Esophagus squamous epithelium (tissue), 5 donors: ENCODE measurements at regions not wholly inside any gene's neighbourhood (a gene's known extent, or its start where the extent isn't known, plus 50 kb on each side); places are given as distances from the start of the nearest gene placed in this dataset.

Experiments
- DNase-seq: peaks from one replicate; lab custom pipeline; 2025; lab: John Stamatoyannopoulos, UW
- H3K27ac ChIP-seq, 4 donors: fragments of 200-600 bp; sonication (generic); one replicate each; pipeline ENCODE4 v1.5.1; 2016 to 2019; ENCODE audit warnings: mild to moderate bottlenecking in 1 of 4
- H3K27me3 ChIP-seq, 4 donors: fragments of 200-600 bp; sonication (generic); 1 replicate in 3 of 4; 2 replicates in 1 of 4; pipeline versions ENCODE4 v1.5.1 to v1.6.0; 2017 to 2021; ENCODE audit warnings: antibody characterized with exemption in 1 of 4
- H3K36me3 ChIP-seq, 3 donors: fragments of 200-600 bp; sonication (generic); one replicate each; pipeline ENCODE4 v1.5.1; 2016 to 2019
- H3K4me1 ChIP-seq, 3 donors: fragments of 200-600 bp; sonication (generic); one replicate each; pipeline ENCODE4 v1.5.1; 2017 to 2019
- H3K4me3 ChIP-seq, 4 donors: fragments of 200-600 bp; sonication (generic); 1 replicate in 3 of 4; 2 replicates in 1 of 4; pipeline ENCODE4 v1.5.1; 2016 to 2019; ENCODE audit warnings: mild to moderate bottlenecking in 2 of 4, moderate library complexity in 1 of 4
- H3K9me3 ChIP-seq, 3 donors: fragments of 200-600 bp; sonication (generic); one replicate each; pipeline ENCODE4 v1.5.1; 2016 to 2019
- CTCF ChIP-seq, 6 experiments: fragments of 450-650 bp in 4 of 6; fragments of 200-600 bp in 2 of 6; sonication (generic) in 2 of 6; IDR thresholded peaks; one replicate each; pipeline ENCODE4 v1.5.1; 2016 to 2019; ENCODE audit warnings: antibody characterized with exemption in 6 of 6, mild to moderate bottlenecking in 4 of 6, moderate library complexity in 4 of 6
- POLR2A ChIP-seq, 4 donors: fragments of 450-650 bp; IDR thresholded peaks; one replicate each; pipeline ENCODE4 v1.6.1; 2017; ENCODE audit warnings: antibody characterized with exemption in 4 of 4, mild to moderate bottlenecking in 4 of 4, moderate library complexity in 3 of 4
- WGBS, 2 donors: methylation state at CpG; one replicate each; pipeline ENCODE4 v1.1.5; 2018; 5-methylcytosine and 5-hydroxymethylcytosine counted together
- intact Hi-C: fragments of 100-400 bp; cut with DNase I; formaldehyde crosslinking; loops from one replicate; pipeline ENCODE4 v1.15.0; 2022
- donor health status: DM: yes; HTN: yes; CAD: no.

GRCh38 chr10:20977300-20977699 is 80.2 kb upstream of the NEBL start:
- no peak for TF ChIP-seq CTCF (IDR thresholded peaks at IDR 0.05)
- no peak for TF ChIP-seq POLR2A (IDR thresholded peaks at IDR 0.05)
- Histone ChIP-seq H3K4me1 (no peaks in the 10 kb centered on the region), H3K27me3 (no peaks in the 10 kb centered on the region), H3K36me3 (no peaks in the 10 kb centered on the region), H3K27ac (no peak overlapping the region), H3K9me3 (no peaks in the 10 kb centered on the region), H3K4me3 (no peak overlapping the region)
- DNase-seq: no peak
- intact Hi-C loops: no loop called here
- WGBS, 2 donors: 35 to 67% methylated on average over 5 of the region's 5 CpGs

- Histone ChIP-seq H3K4me1 (no peaks in the 10 kb centered on the region), H3K27ac (no peak overlapping the region), H3K36me3 (no peaks in the 10 kb centered on the region), H3K9me3 (no peaks in the 10 kb centered on the region), H3K4me3 (no peak overlapping the region), H3K27me3 (no peaks in the 10 kb centered on the region)
- intact Hi-C loops: no loop called here
- TF ChIP-seq CTCF (IDR thresholded peaks at IDR 0.05) (no peak), POLR2A (IDR thresholded peaks at IDR 0.05) (no peak)
- 32 to 65% methylated on average over 3 of the region's 3 CpGs for WGBS, 2 donors
- no peak for DNase-seq
Observed at GRCh38 chr10:20976891-20977290, 79.8 kb upstream of the NEBL start.

GRCh38 chr10:20976390-20976789 is 79.3 kb upstream of the NEBL start:
- intact Hi-C loops: no loop called here
- no peaks in the 10 kb centered on the region for H3K27me3 ChIP-seq
- DNase-seq: no peak
- no peaks in the 10 kb centered on the region for H3K9me3 ChIP-seq
- no peaks in the 10 kb centered on the region for H3K4me1 ChIP-seq
- H3K36me3 ChIP-seq: no peaks in the 10 kb centered on the region
- 58 to 62% methylated on average over 3 of the region's 3 CpGs for WGBS, 2 donors
- H3K27ac ChIP-seq: no peak overlapping the region
- TF ChIP-seq POLR2A (IDR thresholded peaks at IDR 0.05) (no peak), CTCF (IDR thresholded peaks at IDR 0.05) (no peak)
- H3K4me3 ChIP-seq: no peak overlapping the region

GRCh38 chr10:20975236-20975635 is 78.1 kb upstream of the NEBL start:
- no peak for DNase-seq
- H3K9me3 ChIP-seq: no peaks in the 10 kb centered on the region
- intact Hi-C loops: no loop called here
- WGBS, 2 donors: 69 to 78% methylated on average over 4 of the region's 4 CpGs
- H3K4me1 ChIP-seq: no peaks in the 10 kb centered on the region
- no peak overlapping the region for H3K4me3 ChIP-seq
- no peaks in the 10 kb centered on the region for H3K36me3 ChIP-seq
- TF ChIP-seq CTCF (IDR thresholded peaks at IDR 0.05): no peak
- TF ChIP-seq POLR2A (IDR thresholded peaks at IDR 0.05): no peak
- H3K27me3 ChIP-seq: no peaks in the 10 kb centered on the region
- H3K27ac ChIP-seq: no peak overlapping the region

GRCh38 chr10:20972925-20973324 is 75.8 kb upstream of the NEBL start:
- intact Hi-C loops: no loop called here
- Histone ChIP-seq H3K4me3 (no peak overlapping the region), H3K4me1 (no peaks in the 10 kb centered on the region), H3K27ac (no peak overlapping the region), H3K9me3 (no peaks in the 10 kb centered on the region), H3K36me3 (no peaks in the 10 kb centered on the region), H3K27me3 (no peaks in the 10 kb centered on the region)
- no peak for DNase-seq
- TF ChIP-seq CTCF (IDR thresholded peaks at IDR 0.05): no peak
- no peak for TF ChIP-seq POLR2A (IDR thresholded peaks at IDR 0.05)
- 56 to 67% methylated on average over 2 of the region's 2 CpGs for WGBS, 2 donors
